GM11168 (cell line): ENCODE measurements at regions not wholly inside any gene's neighbourhood (a gene's known extent, or its start where the extent isn't known, plus 50 kb on each side); places are given as distances from the start of the nearest gene placed in this dataset.
"Not testable (repeated sequence)": the region's sequence is repeated elsewhere in the genome, so short reads cannot be mapped to it uniquely, and the experiment has no call there.

Experiments
- in situ Hi-C: fragments of 300-500 bp; cut with MboI; formaldehyde crosslinking; loops from one replicate; pipeline ENCODE4 v1.12.0; 2022; ENCODE audit warnings: low sequenced_read_pairs; ENCODE audit not compliant: unreplicated experiment

- in situ Hi-C loops: no loop called here
Measured at GRCh38 chr9:104269996-104270963, 176.2 kb downstream of the SMC2 start.

- in situ Hi-C loops: no loop called here
Measured at GRCh38 chr9:104276709-104277245, 182.7 kb downstream of the SMC2 start.

- in situ Hi-C loops: no loop called here
Measured at GRCh38 chr9:104278929-104279496, 184.9 kb downstream of the SMC2 start.

- in situ Hi-C loops: no loop called here
Measured at GRCh38 chr9:104279535-104280177, 185.5 kb downstream of the SMC2 start.

GRCh38 chr9:104280178-104280560, 186.1 kb downstream of the SMC2 start:
- in situ Hi-C loops: no loop called here

GRCh38 chr9:104280711-104281110, 186.6 kb downstream of the SMC2 start:
- in situ Hi-C loops: no loop called here

DNA sequence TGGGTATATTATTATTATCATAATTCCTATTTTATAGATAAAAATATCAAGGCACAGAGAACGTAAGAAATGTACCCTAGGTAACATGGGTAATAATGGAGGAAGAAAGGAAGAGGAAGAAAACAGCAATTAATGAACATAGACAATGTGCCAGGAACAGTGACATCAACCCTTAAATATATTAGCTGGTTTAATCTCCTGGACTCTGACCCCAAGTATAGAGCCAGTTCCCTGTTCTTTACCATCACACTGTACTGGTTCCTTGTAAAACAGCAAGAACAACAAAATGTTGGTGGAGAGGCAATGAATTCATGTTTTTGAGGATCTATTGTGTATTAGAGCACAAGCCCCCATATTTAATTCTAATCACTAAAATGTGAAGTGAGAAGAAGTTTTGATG, 192.1 kb downstream of the SMC2 start:
- in situ Hi-C loops: no loop called here

GRCh38 chr9:104286799-104287198, 192.7 kb downstream of the SMC2 start:
- in situ Hi-C loops: no loop called here

GRCh38 chr9:104287253-104287878, 193.3 kb downstream of the SMC2 start:
- in situ Hi-C loops: no loop called here

GRCh38 chr9:104293877-104294276, 199.8 kb downstream of the SMC2 start:
- in situ Hi-C loops: no loop called here

DNA sequence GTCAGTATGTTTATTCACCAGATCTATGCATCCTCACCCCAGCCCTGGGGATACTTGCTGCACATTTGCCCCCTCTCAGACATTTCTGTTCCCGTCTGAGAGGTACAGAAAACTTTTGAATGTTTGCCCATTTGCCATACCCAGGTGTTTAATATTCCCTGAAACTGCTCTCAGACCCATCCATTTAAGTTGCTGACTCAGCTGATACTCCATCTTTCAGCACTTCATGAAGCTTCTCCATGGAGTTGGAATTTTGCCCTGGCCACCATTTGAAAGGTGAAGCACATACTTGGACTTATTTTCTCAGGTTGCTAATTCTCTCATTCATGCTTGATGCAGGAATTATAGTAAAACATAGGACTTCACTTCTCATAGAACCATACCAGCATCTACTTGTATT, 203.9 kb upstream of the OR13F1 start:
- in situ Hi-C loops: no loop called here

GRCh38 chr9:104301755-104302154, 202.3 kb upstream of the OR13F1 start:
- in situ Hi-C loops: no loop called here

GRCh38 chr9:104302775-104303174, 201.3 kb upstream of the OR13F1 start:
- in situ Hi-C loops: no loop called here

- in situ Hi-C loops: no loop called here
Measured at GRCh38 chr9:104304925-104305324, 199.1 kb upstream of the OR13F1 start.

GRCh38 chr9:104313396-104314110, 190.5 kb upstream of the OR13F1 start:
- in situ Hi-C loops: no loop called here

- in situ Hi-C loops: not testable (repeated sequence)
Measured at GRCh38 chr9:104316201-104317009, 187.7 kb upstream of the OR13F1 start.

- in situ Hi-C loops: no loop called here
Measured at GRCh38 chr9:104319198-104319597, 184.9 kb upstream of the OR13F1 start.

GRCh38 chr9:104319685-104320084, 184.4 kb upstream of the OR13F1 start:
- in situ Hi-C loops: no loop called here

GRCh38 chr9:104322596-104322995, 181.5 kb upstream of the OR13F1 start:
- in situ Hi-C loops: no loop called here
